ENCODE measurements at regions not wholly inside any gene's neighbourhood (a gene's known extent, or its start where the extent isn't known, plus 50 kb on each side); places are given as distances from the start of the nearest gene placed in this dataset.

- no peak overlapping the region for H3K4me3 ChIP-seq (ENCODE audit: low read length)
- no CpG with 5 or more reads among the region's 4 CpGs for WGBS (ENCODE audit: extremely low coverage, insufficient coverage, low lambda C conversion rate)
- no peak overlapping the region for H3K18ac ChIP-seq (ENCODE audit: low read length)
- H3K23ac ChIP-seq (ENCODE audit: low read length): no peak overlapping the region
- no peak overlapping the region for H3K27ac ChIP-seq (ENCODE audit: low read depth, low read length)
- no peaks in the 10 kb centered on the region for H3K36me3 ChIP-seq (ENCODE audit: control insufficient read depth, insufficient read depth, low read length)
- no peak overlapping the region for H4K5ac ChIP-seq (ENCODE audit: low read length)
- no peaks in the 10 kb centered on the region for H3K79me2 ChIP-seq (ENCODE audit: control insufficient read depth, insufficient read depth, low read length)
- H2AK5ac ChIP-seq (ENCODE audit: low read length): no peak overlapping the region
- H3K79me1 ChIP-seq (ENCODE audit: low read length): no peaks in the 10 kb centered on the region
- H4K8ac ChIP-seq (ENCODE audit: low read depth, low read length): no peak overlapping the region
- H3K56ac ChIP-seq (ENCODE audit: low read length): no peak overlapping the region
- no peak overlapping the region for H3K4me2 ChIP-seq (ENCODE audit: low read length)
- H2BK120ac ChIP-seq (ENCODE audit: low read depth, low read length): no peak overlapping the region
- no peaks in the 10 kb centered on the region for H3K27me3 ChIP-seq (ENCODE audit: insufficient read depth, low read length, poor library complexity)
- DNase-seq: no peak
- H3K4ac ChIP-seq (ENCODE audit: low read depth, low read length): no peak overlapping the region
- H2BK15ac ChIP-seq (replicated peaks; ENCODE audit: low read depth): no peak overlapping the region
- no peak overlapping the region for H3K9ac ChIP-seq (ENCODE audit: low read length)
- no peaks in the 10 kb centered on the region for H3K4me1 ChIP-seq (ENCODE audit: control insufficient read depth, low read depth, low read length)
- H2BK5ac ChIP-seq (ENCODE audit: low read length): no peak overlapping the region
Measured at GRCh38 chr2:217638533-217638932, 364.3 kb downstream of the TNS1 start.

GRCh38 chr2:217638031-217638430, 364.8 kb downstream of the TNS1 start:
- no peak overlapping the region for H4K8ac ChIP-seq (ENCODE audit: low read depth, low read length)
- H3K4me3 ChIP-seq (ENCODE audit: low read length): no peak overlapping the region
- H3K27me3 ChIP-seq (ENCODE audit: insufficient read depth, low read length, poor library complexity): no peaks in the 10 kb centered on the region
- no peak overlapping the region for H3K9ac ChIP-seq (ENCODE audit: low read length)
- H2BK120ac ChIP-seq (ENCODE audit: low read depth, low read length): no peak overlapping the region
- no peak for DNase-seq
- no peaks in the 10 kb centered on the region for H3K36me3 ChIP-seq (ENCODE audit: control insufficient read depth, insufficient read depth, low read length)
- no peak overlapping the region for H3K23ac ChIP-seq (ENCODE audit: low read length)
- H3K79me1 ChIP-seq (ENCODE audit: low read length): no peaks in the 10 kb centered on the region
- H3K27ac ChIP-seq (ENCODE audit: low read depth, low read length): no peak overlapping the region
- H2BK5ac ChIP-seq (ENCODE audit: low read length): no peak overlapping the region
- H3K18ac ChIP-seq (ENCODE audit: low read length): no peak overlapping the region
- H3K56ac ChIP-seq (ENCODE audit: low read length): no peak overlapping the region
- H2AK5ac ChIP-seq (ENCODE audit: low read length): no peak overlapping the region
- H3K4ac ChIP-seq (ENCODE audit: low read depth, low read length): no peak overlapping the region
- no peak overlapping the region for H4K5ac ChIP-seq (ENCODE audit: low read length)
- no peaks in the 10 kb centered on the region for H3K79me2 ChIP-seq (ENCODE audit: control insufficient read depth, insufficient read depth, low read length)
- no peaks in the 10 kb centered on the region for H3K4me1 ChIP-seq (ENCODE audit: control insufficient read depth, low read depth, low read length)
- H3K4me2 ChIP-seq (ENCODE audit: low read length): no peak overlapping the region
- WGBS (ENCODE audit: extremely low coverage, insufficient coverage, low lambda C conversion rate): no CpG with 5 or more reads among the region's 2 CpGs
- no peak overlapping the region for H2BK15ac ChIP-seq (replicated peaks; ENCODE audit: low read depth)

- WGBS (ENCODE audit: extremely low coverage, insufficient coverage, low lambda C conversion rate): no CpG with 5 or more reads among the region's 9 CpGs
- Histone ChIP-seq H3K36me3 (ENCODE audit: control insufficient read depth, insufficient read depth, low read length) (no peaks in the 10 kb centered on the region), H3K23ac (ENCODE audit: low read length) (no peak overlapping the region), H3K79me2 (ENCODE audit: control insufficient read depth, insufficient read depth, low read length) (no peaks in the 10 kb centered on the region), H3K4me1 (ENCODE audit: control insufficient read depth, low read depth, low read length) (no peaks in the 10 kb centered on the region), H3K27ac (ENCODE audit: low read depth, low read length) (no peak overlapping the region), H2BK5ac (ENCODE audit: low read length) (no peak overlapping the region), H3K4me3 (ENCODE audit: low read length) (no peak overlapping the region), H3K27me3 (ENCODE audit: insufficient read depth, low read length, poor library complexity) (no peaks in the 10 kb centered on the region), H3K56ac (ENCODE audit: low read length) (no peak overlapping the region), H4K8ac (ENCODE audit: low read depth, low read length) (no peak overlapping the region), H3K4me2 (ENCODE audit: low read length) (no peak overlapping the region), H2AK5ac (ENCODE audit: low read length) (no peak overlapping the region), H4K5ac (ENCODE audit: low read length) (no peak overlapping the region), H2BK120ac (ENCODE audit: low read depth, low read length) (no peak overlapping the region), H3K9ac (ENCODE audit: low read length) (no peak overlapping the region), H3K4ac (ENCODE audit: low read depth, low read length) (no peak overlapping the region), H3K79me1 (ENCODE audit: low read length) (no peaks in the 10 kb centered on the region), H3K18ac (ENCODE audit: low read length) (no peak overlapping the region), H2BK15ac (replicated peaks; ENCODE audit: low read depth) (no peak overlapping the region)
- peak; percentile 38 for DNase-seq
Measured at GRCh38 chr2:217636991-217637561, 365.7 kb downstream of the TNS1 start.

- no peak overlapping the region for H2AK5ac ChIP-seq (ENCODE audit: low read length)
- no peaks in the 10 kb centered on the region for H3K4me1 ChIP-seq (ENCODE audit: control insufficient read depth, low read depth, low read length)
- no peak overlapping the region for H2BK5ac ChIP-seq (ENCODE audit: low read length)
- H3K4me2 ChIP-seq (ENCODE audit: low read length): no peak overlapping the region
- no peak for DNase-seq
- no peak overlapping the region for H2BK15ac ChIP-seq (replicated peaks; ENCODE audit: low read depth)
- no peaks in the 10 kb centered on the region for H3K36me3 ChIP-seq (ENCODE audit: control insufficient read depth, insufficient read depth, low read length)
- H3K23ac ChIP-seq (ENCODE audit: low read length): no peak overlapping the region
- no peak overlapping the region for H3K4ac ChIP-seq (ENCODE audit: low read depth, low read length)
- no peaks in the 10 kb centered on the region for H3K27me3 ChIP-seq (ENCODE audit: insufficient read depth, low read length, poor library complexity)
- H3K56ac ChIP-seq (ENCODE audit: low read length): no peak overlapping the region
- no peak overlapping the region for H3K27ac ChIP-seq (ENCODE audit: low read depth, low read length)
- WGBS (ENCODE audit: extremely low coverage, insufficient coverage, low lambda C conversion rate): no CpG with 5 or more reads among the region's 5 CpGs
- H3K18ac ChIP-seq (ENCODE audit: low read length): no peak overlapping the region
- no peak overlapping the region for H3K9ac ChIP-seq (ENCODE audit: low read length)
- no peak overlapping the region for H4K5ac ChIP-seq (ENCODE audit: low read length)
- H3K79me2 ChIP-seq (ENCODE audit: control insufficient read depth, insufficient read depth, low read length): no peaks in the 10 kb centered on the region
- no peak overlapping the region for H3K4me3 ChIP-seq (ENCODE audit: low read length)
- no peak overlapping the region for H2BK120ac ChIP-seq (ENCODE audit: low read depth, low read length)
- H3K79me1 ChIP-seq (ENCODE audit: low read length): no peaks in the 10 kb centered on the region
- no peak overlapping the region for H4K8ac ChIP-seq (ENCODE audit: low read depth, low read length)
Measured at GRCh38 chr2:217636578-217636977, 366.2 kb downstream of the TNS1 start.

- no peak overlapping the region for H3K18ac ChIP-seq (ENCODE audit: low read length)
- no peak overlapping the region for H2AK5ac ChIP-seq (ENCODE audit: low read length)
- no peak overlapping the region for H4K8ac ChIP-seq (ENCODE audit: low read depth, low read length)
- no peak overlapping the region for H3K23ac ChIP-seq (ENCODE audit: low read length)
- H3K4me3 ChIP-seq (ENCODE audit: low read length): no peak overlapping the region
- no peak overlapping the region for H3K27ac ChIP-seq (ENCODE audit: low read depth, low read length)
- no peaks in the 10 kb centered on the region for H3K79me2 ChIP-seq (ENCODE audit: control insufficient read depth, insufficient read depth, low read length)
- H3K79me1 ChIP-seq (ENCODE audit: low read length): no peaks in the 10 kb centered on the region
- H2BK5ac ChIP-seq (ENCODE audit: low read length): no peak overlapping the region
- no peaks in the 10 kb centered on the region for H3K27me3 ChIP-seq (ENCODE audit: insufficient read depth, low read length, poor library complexity)
- H3K4me1 ChIP-seq (ENCODE audit: control insufficient read depth, low read depth, low read length): no peaks in the 10 kb centered on the region
- H4K5ac ChIP-seq (ENCODE audit: low read length): no peak overlapping the region
- H2BK15ac ChIP-seq (replicated peaks; ENCODE audit: low read depth): no peak overlapping the region
- no peak overlapping the region for H3K56ac ChIP-seq (ENCODE audit: low read length)
- H3K36me3 ChIP-seq (ENCODE audit: control insufficient read depth, insufficient read depth, low read length): no peaks in the 10 kb centered on the region
- H3K4me2 ChIP-seq (ENCODE audit: low read length): no peak overlapping the region
- H3K4ac ChIP-seq (ENCODE audit: low read depth, low read length): no peak overlapping the region
- no peak for DNase-seq
- H2BK120ac ChIP-seq (ENCODE audit: low read depth, low read length): no peak overlapping the region
- WGBS (ENCODE audit: extremely low coverage, insufficient coverage, low lambda C conversion rate): no CpG with 5 or more reads among the region's 1 CpG
- H3K9ac ChIP-seq (ENCODE audit: low read length): no peak overlapping the region
Measured at GRCh38 chr2:217634871-217635270, 367.9 kb downstream of the TNS1 start.

- Histone ChIP-seq H2BK120ac (ENCODE audit: low read depth, low read length) (no peak overlapping the region), H3K4me2 (ENCODE audit: low read length) (no peak overlapping the region), H4K8ac (ENCODE audit: low read depth, low read length) (no peak overlapping the region), H2BK15ac (replicated peaks; ENCODE audit: low read depth) (no peak overlapping the region), H3K27me3 (ENCODE audit: insufficient read depth, low read length, poor library complexity) (no peaks in the 10 kb centered on the region), H3K4me3 (ENCODE audit: low read length) (no peak overlapping the region), H3K18ac (ENCODE audit: low read length) (no peak overlapping the region), H3K36me3 (ENCODE audit: control insufficient read depth, insufficient read depth, low read length) (no peaks in the 10 kb centered on the region), H3K23ac (ENCODE audit: low read length) (no peak overlapping the region), H3K4ac (ENCODE audit: low read depth, low read length) (no peak overlapping the region), H3K79me1 (ENCODE audit: low read length) (no peaks in the 10 kb centered on the region), H2AK5ac (ENCODE audit: low read length) (no peak overlapping the region), H3K27ac (ENCODE audit: low read depth, low read length) (no peak overlapping the region), H3K79me2 (ENCODE audit: control insufficient read depth, insufficient read depth, low read length) (no peaks in the 10 kb centered on the region), H3K9ac (ENCODE audit: low read length) (no peak overlapping the region), H4K5ac (ENCODE audit: low read length) (no peak overlapping the region), H2BK5ac (ENCODE audit: low read length) (no peak overlapping the region), H3K56ac (ENCODE audit: low read length) (no peak overlapping the region), H3K4me1 (ENCODE audit: control insufficient read depth, low read depth, low read length) (no peaks in the 10 kb centered on the region)
- no peak for DNase-seq
- no CpG with 5 or more reads among the region's 1 CpG for WGBS (ENCODE audit: extremely low coverage, insufficient coverage, low lambda C conversion rate)
Measured at GRCh38 chr2:217632043-217632442, 370.8 kb downstream of the TNS1 start.
